GM12878 (cell line): ENCODE measurements at regions not wholly inside any gene's neighbourhood (a gene's known extent, or its start where the extent isn't known, plus 50 kb on each side); places are given as distances from the start of the nearest gene placed in this dataset.

ENCODE experiments used
- ATAC-seq: fragments of 200-7000 bp; cut with Tn5 transposase; 3 replicates; pipeline ENCODE4 v1.9.1; 2020; ENCODE audit warnings: mild to moderate bottlenecking, moderate library complexity
- BruUV-seq: library from RNA; stranded (reverse); fragments of 400-500 nt; replicated peaks from 2 replicates; lab custom pipeline; 2021; lab: Mats Ljungman, UMichigan
- CTCF ChIA-PET: fragments of 300-600 bp; sonication (Branson Sonifier 250); formaldehyde crosslinking; extraction: SDS; loops from one replicate; lab custom pipeline; 2021; ENCODE audit warnings: inconsistent platforms; lab: Yijun Ruan, JAX
- POLR2A ChIA-PET: fragments of 350-600 bp; formaldehyde crosslinking; extraction: SDS; loops from one replicate; lab custom pipeline; 2021; ENCODE audit warnings: inconsistent platforms; lab: Charles Lee
- RAD21 ChIA-PET: fragments of 300-600 bp; sonication (Branson Sonifier 250); formaldehyde crosslinking; loops from one replicate; lab custom pipeline; 2023; ENCODE audit warnings: antibody characterized with exemption; ENCODE audit not compliant: unreplicated experiment; lab: Charles Lee
- SMC1A ChIA-PET: fragments of 300-600 bp; sonication (Branson Sonifier 250); formaldehyde crosslinking; loops from one replicate; lab custom pipeline; 2023; ENCODE audit not compliant: unreplicated experiment, uncharacterized antibody; lab: Charles Lee
- DNase-seq: peaks from one replicate; pipeline ENCODE4 v3.0.0-alpha.2; 2011; ENCODE audit warnings: low read depth, low spot score
- FAIRE-seq: peaks from 3 replicates; lab custom pipeline; 2011; peaks lifted over from hg19 to GRCh38; lab: Jason Lieb, UNC
- H2AFZ ChIP-seq: 2 replicates; pipeline ENCODE4 v1.6.0; 2011; ENCODE audit warnings: low read depth, low read length, control low read depth; ENCODE audit not compliant: control insufficient read depth
- H3K27ac ChIP-seq: 2 replicates; pipeline ENCODE4 v1.5.1; 2011; ENCODE audit warnings: control low read depth; ENCODE audit not compliant: control insufficient read depth, insufficient read depth
- H3K27me3 ChIP-seq, 2 experiments: replicated peaks in 1 of 2; 2 replicates each; pipeline versions ENCODE4 v1.6.0 to v1.6.1; 2011; ENCODE audit warnings: low read length in 1 of 2; ENCODE audit not compliant: control insufficient read depth in 2 of 2, insufficient read depth in 2 of 2
- H3K36me3 ChIP-seq, 2 experiments: 2 replicates each; pipeline ENCODE4 v1.5.1; 2011; ENCODE audit warnings: low read length in 1 of 2; ENCODE audit not compliant: control insufficient read depth in 2 of 2, insufficient read depth in 2 of 2
- H3K4me1 ChIP-seq: 2 replicates; pipeline ENCODE4 v1.6.1; 2011; ENCODE audit warnings: mild to moderate bottlenecking, low read length, moderate library complexity, mixed read lengths; ENCODE audit not compliant: control insufficient read depth, insufficient read depth
- H3K4me2 ChIP-seq: 2 replicates; pipeline ENCODE4 v1.6.0; 2011; ENCODE audit warnings: control low read depth; ENCODE audit not compliant: control insufficient read depth, insufficient read depth
- H3K4me3 ChIP-seq: fragments of 200-600 bp; sonication (generic); 2 replicates; pipeline ENCODE4 v1.5.1; 2016
- H3K79me2 ChIP-seq: 2 replicates; pipeline ENCODE4 v1.6.0; 2011; ENCODE audit warnings: low read length; ENCODE audit not compliant: control insufficient read depth, insufficient read depth
- H3K9ac ChIP-seq: 2 replicates; pipeline ENCODE4 v1.8.0; 2011; ENCODE audit warnings: low read length, control low read depth, mixed read lengths; ENCODE audit not compliant: control insufficient read depth, insufficient read depth
- H3K9me3 ChIP-seq: replicated peaks from 3 replicates; pipeline ENCODE4 v1.5.1; 2011; ENCODE audit warnings: mild to moderate bottlenecking, low read length; ENCODE audit not compliant: control insufficient read depth, insufficient read depth
- H4K20me1 ChIP-seq: 2 replicates; pipeline ENCODE4 v1.6.0; 2011; ENCODE audit not compliant: control insufficient read depth, insufficient read depth
- BCL11A ChIP-seq: IDR thresholded peaks from 2 replicates; pipeline ENCODE4 v1.6.1; 2011; ENCODE audit warnings: low read depth, low read length
- CREB1 ChIP-seq: IDR thresholded peaks from 2 replicates; pipeline ENCODE4 v1.6.1; 2012; ENCODE audit warnings: low read depth, mild to moderate bottlenecking, inconsistent platforms
- DPF2 ChIP-seq: fragments of 450-650 bp; IDR thresholded peaks from 2 replicates; pipeline ENCODE4 v1.6.1; 2017; ENCODE audit warnings: mild to moderate bottlenecking
- ETV6 ChIP-seq, 2 experiments: fragments of 450-650 bp in 1 of 2; IDR thresholded peaks in 1 of 2; conservative IDR thresholded peaks in 1 of 2; 2 replicates each; pipeline ENCODE4 v1.6.1; 2014; ENCODE audit warnings: antibody characterized with exemption in 1 of 2, borderline replicate concordance in 1 of 2, low read depth in 1 of 2, mild to moderate bottlenecking in 1 of 2, moderate library complexity in 1 of 2
- FOXM1 ChIP-seq: IDR thresholded peaks from 2 replicates; pipeline ENCODE4 v1.6.1; 2012; ENCODE audit warnings: low read depth, mild to moderate bottlenecking, inconsistent platforms, low read length, moderate library complexity
- HDAC6 ChIP-seq: fragments of 200-600 bp; sonication (generic); IDR thresholded peaks from one replicate; pipeline ENCODE4 v1.8.0; 2017; ENCODE audit warnings: antibody characterized with exemption; ENCODE audit not compliant: unreplicated experiment
- IKZF2 ChIP-seq, 2 experiments: fragments of 450-650 bp; IDR thresholded peaks; 2 replicates each; pipeline ENCODE4 v1.6.1; 2017; ENCODE audit warnings: mild to moderate bottlenecking in 2 of 2, moderate library complexity in 2 of 2
- JUND ChIP-seq: IDR thresholded peaks from 2 replicates; pipeline ENCODE4 v1.6.1; 2012; ENCODE audit warnings: low read depth, mild to moderate bottlenecking, low read length, improper control_type of control experiment, moderate library complexity
- KAT2A ChIP-seq: conservative IDR thresholded peaks from 2 replicates; pipeline ENCODE4 v1.6.1; 2011; ENCODE audit warnings: low read depth, low read length; ENCODE audit not compliant: control insufficient read depth
- KDM1A ChIP-seq: fragments of 200-600 bp; sonication (generic); IDR thresholded peaks from 2 replicates; pipeline ENCODE4 v1.6.1; 2016; ENCODE audit warnings: borderline replicate concordance
- MYC ChIP-seq: IDR thresholded peaks from 2 replicates; pipeline ENCODE4 v1.6.1; 2011; ENCODE audit warnings: mild to moderate bottlenecking, low read length, moderate library complexity, inconsistent platforms; ENCODE audit not compliant: insufficient read depth, insufficient replicate concordance, insufficient read length, severe bottlenecking
- NFYA ChIP-seq: IDR thresholded peaks from 2 replicates; pipeline ENCODE4 v1.6.1; 2011; ENCODE audit warnings: low read depth, mild to moderate bottlenecking, low read length, improper control_type of control experiment, borderline replicate concordance
- NRF1 ChIP-seq: conservative IDR thresholded peaks from 2 replicates; pipeline ENCODE4 v1.6.1; 2011; ENCODE audit warnings: mild to moderate bottlenecking, low read depth, low read length, improper control_type of control experiment
- POLR2A ChIP-seq: IDR thresholded peaks from 2 replicates; pipeline ENCODE4 v1.6.1; 2011; ENCODE audit warnings: low read depth, mild to moderate bottlenecking, low read length
- RB1 ChIP-seq: fragments of 450-650 bp; formaldehyde crosslinking; IDR thresholded peaks from 2 replicates; pipeline ENCODE4 v1.6.1; 2017; ENCODE audit warnings: mild to moderate bottlenecking, borderline replicate concordance
- SIX5 ChIP-seq: IDR thresholded peaks from 2 replicates; pipeline ENCODE4 v1.6.1; 2011; ENCODE audit warnings: mild to moderate bottlenecking, low read depth, low read length, moderate library complexity; ENCODE audit not compliant: severe bottlenecking
- SMAD1 ChIP-seq: fragments of 450-650 bp; IDR thresholded peaks from 2 replicates; pipeline ENCODE4 v1.6.1; 2018; ENCODE audit warnings: mild to moderate bottlenecking, low read depth; ENCODE audit not compliant: partially characterized antibody
- SMAD5 ChIP-seq: IDR thresholded peaks from 2 replicates; pipeline ENCODE4 v1.6.1; 2016; ENCODE audit warnings: antibody characterized with exemption, low read depth
- TARDBP ChIP-seq: IDR thresholded peaks from 2 replicates; pipeline ENCODE4 v1.6.1; 2016; ENCODE audit warnings: borderline replicate concordance
- YBX1 ChIP-seq: fragments of 450-650 bp; IDR thresholded peaks from 2 replicates; pipeline ENCODE4 v1.6.1; 2016; ENCODE audit warnings: antibody characterized with exemption
- ZBED1 ChIP-seq: IDR thresholded peaks from 2 replicates; pipeline ENCODE4 v1.6.1; 2016; ENCODE audit warnings: borderline replicate concordance
- WGBS: methylation state at CpG from one replicate; pipeline ENCODE4 v1.1.6; 2016; ENCODE audit warnings: low lambda C conversion rate; ENCODE audit not compliant: insufficient replicate concordance, insufficient coverage; ENCODE audit errors: missing lambda C conversion rate; 5-methylcytosine and 5-hydroxymethylcytosine counted together
- in situ Hi-C: fragments of 300-500 bp; cut with MboI; formaldehyde crosslinking; loops from 9 replicates; pipeline ENCODE4 v1.14.3; 2018; ENCODE audit warnings: mixed read lengths
- intact Hi-C: fragments of 100-400 bp; cut with micrococcal nuclease; formaldehyde crosslinking; loops from one replicate; pipeline ENCODE4 v1.14.2; 2022; ENCODE audit not compliant: unreplicated experiment

DNA sequence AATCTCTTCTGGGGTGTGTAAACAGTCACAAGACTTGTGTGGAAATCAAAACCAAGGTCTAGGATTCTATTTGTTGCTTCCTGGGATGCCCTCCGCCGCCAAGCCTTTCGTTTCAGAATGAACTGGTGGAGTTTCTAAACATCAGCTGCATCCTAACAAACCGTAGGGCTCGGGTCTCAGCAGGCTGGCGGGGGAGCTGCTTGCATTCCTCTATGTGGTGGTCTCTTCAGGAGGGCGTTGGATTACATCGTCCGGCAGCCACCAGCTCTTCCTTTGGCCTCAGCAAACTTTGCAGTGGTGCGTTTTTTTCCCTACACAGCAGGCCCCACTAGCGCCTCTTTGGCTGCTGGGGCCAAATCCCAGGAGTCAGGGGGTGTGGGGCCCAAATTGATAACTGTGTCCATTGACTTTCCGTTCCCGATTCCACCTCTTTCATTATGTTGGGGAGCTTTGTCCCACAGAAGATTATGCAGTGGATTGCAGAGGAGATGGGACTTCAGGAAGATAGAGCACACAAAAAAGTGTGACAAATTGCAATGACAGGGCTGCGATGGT, 390.0 kb upstream of the NR2F2 start:
- RAD21 ChIA-PET: no interaction called here
- ATAC-seq (no peak), DNase-seq (no peak), FAIRE-seq (no peak)
- no peaks in the 10 kb centered on the region for H3K79me2 ChIP-seq
- no peaks in the 10 kb centered on the region; the same call in 2 of the 3 replicates for H3K9me3 ChIP-seq
- SMC1A ChIA-PET: no interaction called here
- intact Hi-C loops (no loop called here), in situ Hi-C loops (no loop called here)
- no peaks in the 10 kb centered on the region for H3K27me3 ChIP-seq
- BruUV-seq: no TSS peak
- CTCF ChIA-PET: no interaction called here
- H3K27ac ChIP-seq: no peak overlapping the region
- WGBS: 43% methylated on average over 14 of the region's 14 CpGs
- no peaks in the 10 kb centered on the region for H3K36me3 ChIP-seq
- TF ChIP-seq TARDBP: no peak
- no peak for TF ChIP-seq NRF1
- no peak for TF ChIP-seq POLR2A
- no peak for TF ChIP-seq SIX5
- no peak for TF ChIP-seq ETV6 (conservative IDR thresholded peaks at IDR 0.05 in 1 of 2, IDR thresholded peaks at IDR 0.05 in 1 of 2; ENCODE audit: borderline replicate concordance in 1 of 2, low read depth in 1 of 2)
- no peak overlapping the region for H3K9ac ChIP-seq
- H3K4me3 ChIP-seq: no peak overlapping the region
- H3K4me1 ChIP-seq: no peaks in the 10 kb centered on the region
- H2AFZ ChIP-seq: no peak overlapping the region
- H3K4me2 ChIP-seq: no peak overlapping the region
- no peaks in the 10 kb centered on the region for H4K20me1 ChIP-seq
- POLR2A ChIA-PET: no interaction called here

DNA sequence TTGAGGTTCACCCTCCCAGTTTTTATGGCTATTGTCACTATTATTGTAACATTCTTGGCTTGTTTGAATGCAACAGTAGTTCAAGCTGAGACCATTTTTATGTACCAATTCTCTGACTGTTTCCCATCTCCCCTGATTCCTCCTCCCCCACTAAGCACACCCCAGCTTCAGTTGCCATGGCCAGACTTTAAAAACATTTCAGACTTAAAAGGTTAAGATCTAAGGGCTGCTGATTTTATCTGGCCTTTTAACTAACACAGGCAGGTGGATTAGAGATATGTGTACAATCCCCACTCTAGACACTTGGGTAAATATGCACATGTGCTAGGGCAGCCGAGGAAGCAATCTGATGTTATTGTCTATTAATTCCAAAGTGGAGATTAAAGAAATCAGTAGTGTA, 386.3 kb upstream of the NR2F2 start:
- TF ChIP-seq DPF2: no peak
- TF ChIP-seq NFYA: no peak
- no peak for TF ChIP-seq MYC
- TF ChIP-seq SMAD5: no peak
- TF ChIP-seq KDM1A: no peak
- no peak for TF ChIP-seq IKZF2 (IDR thresholded peaks at IDR 0.05)
- no peak for TF ChIP-seq YBX1
- TF ChIP-seq FOXM1: no peak
- TF ChIP-seq SMAD1: no peak
- no peak for TF ChIP-seq CREB1
- TF ChIP-seq BCL11A: no peak
- TF ChIP-seq HDAC6: no peak
- no peak for TF ChIP-seq KAT2A
- TF ChIP-seq JUND: no peak
- no peak for TF ChIP-seq RB1
- no peak for TF ChIP-seq ZBED1
- Histone ChIP-seq H3K9me3 (no peaks in the 10 kb centered on the region; the same call in 2 of the 3 replicates), H3K36me3 (no peaks in the 10 kb centered on the region), H3K27me3 (no peaks in the 10 kb centered on the region), H3K4me2 (no peak overlapping the region), H3K27ac (no peak overlapping the region), H3K4me3 (no peak overlapping the region), H3K79me2 (no peaks in the 10 kb centered on the region), H3K9ac (no peak overlapping the region), H4K20me1 (no peaks in the 10 kb centered on the region), H2AFZ (no peak overlapping the region), H3K4me1 (no peaks in the 10 kb centered on the region)
- FAIRE-seq: no peak
- intact Hi-C loops (no loop called here), in situ Hi-C loops (no loop called here)
- ChIA-PET POLR2A (no interaction called here), CTCF (no interaction called here), RAD21 (no interaction called here), SMC1A (no interaction called here)
- no TSS peak for BruUV-seq
- ATAC-seq: no peak
- WGBS: 50% methylated on average over 1 of the region's 1 CpG
- DNase-seq: no peak
